GM12891 (cell line): ENCODE measurements at regions not wholly inside any gene's neighbourhood (a gene's known extent, or its start where the extent isn't known, plus 50 kb on each side); places are given as distances from the start of the nearest gene placed in this dataset.

Source experiments
- POLR2A ChIP-seq: IDR thresholded peaks from 2 replicates; pipeline ENCODE4 v1.6.1; 2011; ENCODE audit warnings: low read depth, low read length, control low read depth
- POLR2AphosphoS5 ChIP-seq: IDR thresholded peaks from 2 replicates; pipeline ENCODE4 v1.6.1; 2011; ENCODE audit warnings: low read depth, low read length, control low read depth
- SPI1 ChIP-seq: IDR thresholded peaks from 2 replicates; pipeline ENCODE4 v1.6.1; 2011; ENCODE audit warnings: low read depth, low read length, control low read depth

DNA sequence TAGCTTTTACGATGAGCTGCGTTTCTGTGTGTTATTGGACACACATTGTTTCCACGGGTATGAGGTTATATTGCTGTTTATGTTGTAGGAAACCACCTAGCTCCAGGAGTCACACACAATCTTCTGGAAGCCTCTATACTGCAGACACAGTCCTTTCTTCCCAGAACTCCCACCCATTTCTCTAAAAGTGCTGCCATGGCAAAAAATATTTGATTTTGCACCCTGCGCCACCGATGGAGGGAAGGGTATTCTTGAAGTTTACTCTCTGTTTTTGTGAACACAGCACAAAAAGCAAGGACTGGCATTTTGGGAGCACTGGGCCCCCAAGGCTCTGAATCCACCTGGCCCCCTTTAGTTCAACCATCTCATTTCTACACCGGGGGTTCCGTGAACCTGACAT lies 187.5 kb downstream of the ICE1 start:
- TF ChIP-seq POLR2AphosphoS5, result no peak
- no peak for TF ChIP-seq POLR2A
- TF ChIP-seq SPI1, result no peak
